ENCODE measurements at regions not wholly inside any gene's neighbourhood (a gene's known extent, or its start where the extent isn't known, plus 50 kb on each side); places are given as distances from the start of the nearest gene placed in this dataset.

DNA sequence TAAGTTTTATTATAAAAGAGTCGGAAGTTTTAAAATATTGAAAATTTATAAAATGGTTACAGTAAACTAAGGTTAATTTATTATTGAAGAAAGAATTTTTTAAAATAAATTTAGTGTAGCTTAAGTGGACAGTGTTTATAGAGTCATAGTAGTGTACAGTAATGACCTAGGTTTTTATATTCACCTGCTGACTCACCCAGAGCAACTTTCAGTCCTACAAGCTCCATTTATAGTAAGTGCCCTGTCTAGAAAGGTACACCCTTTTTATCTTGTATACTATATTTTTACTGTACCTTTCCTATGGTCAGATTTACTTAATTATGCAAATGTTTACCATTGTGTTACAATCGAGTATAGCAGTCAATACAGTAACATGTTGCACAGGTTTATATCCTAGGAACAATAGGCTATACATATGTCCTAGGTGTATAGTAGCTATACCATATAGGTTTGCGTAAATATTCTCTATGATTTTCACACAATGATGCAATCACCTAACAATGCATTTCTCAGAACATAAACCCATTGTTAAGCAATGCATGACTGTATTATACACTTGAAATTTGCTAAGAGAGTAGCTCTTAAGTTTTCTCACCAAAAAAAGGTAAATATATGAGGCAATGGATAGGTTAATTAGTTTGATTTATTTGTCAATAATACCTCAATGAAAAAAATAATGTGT, 106.9 kb upstream of the CD96 start:
- TF ChIP-seq, protein P1, sequence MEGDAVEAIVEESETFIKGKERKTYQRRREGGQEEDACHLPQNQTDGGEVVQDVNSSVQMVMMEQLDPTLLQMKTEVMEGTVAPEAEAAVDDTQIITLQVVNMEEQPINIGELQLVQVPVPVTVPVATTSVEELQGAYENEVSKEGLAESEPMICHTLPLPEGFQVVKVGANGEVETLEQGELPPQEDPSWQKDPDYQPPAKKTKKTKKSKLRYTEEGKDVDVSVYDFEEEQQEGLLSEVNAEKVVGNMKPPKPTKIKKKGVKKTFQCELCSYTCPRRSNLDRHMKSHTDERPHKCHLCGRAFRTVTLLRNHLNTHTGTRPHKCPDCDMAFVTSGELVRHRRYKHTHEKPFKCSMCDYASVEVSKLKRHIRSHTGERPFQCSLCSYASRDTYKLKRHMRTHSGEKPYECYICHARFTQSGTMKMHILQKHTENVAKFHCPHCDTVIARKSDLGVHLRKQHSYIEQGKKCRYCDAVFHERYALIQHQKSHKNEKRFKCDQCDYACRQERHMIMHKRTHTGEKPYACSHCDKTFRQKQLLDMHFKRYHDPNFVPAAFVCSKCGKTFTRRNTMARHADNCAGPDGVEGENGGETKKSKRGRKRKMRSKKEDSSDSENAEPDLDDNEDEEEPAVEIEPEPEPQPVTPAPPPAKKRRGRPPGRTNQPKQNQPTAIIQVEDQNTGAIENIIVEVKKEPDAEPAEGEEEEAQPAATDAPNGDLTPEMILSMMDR (IDR thresholded peaks at IDR 0.05; ENCODE audit: insufficient read depth, low read depth, low read length): no peak

GRCh38 chr3:111438283-111438682, 103.7 kb upstream of the CD96 start:
- TF ChIP-seq, protein P1 (IDR thresholded peaks at IDR 0.05; ENCODE audit: insufficient read depth, low read depth, low read length): no peak
- no peak overlapping the region for H3K4me3 ChIP-seq (ENCODE audit: low read depth, low read length)
- DNase-seq (ENCODE audit: low read depth): no peak

More for the DNA sequence above, 106.9 kb upstream of the CD96 start:
- H3K4me3 ChIP-seq (ENCODE audit: low read depth, low read length): no peak overlapping the region
- DNase-seq (ENCODE audit: low read depth): no peak

DNA sequence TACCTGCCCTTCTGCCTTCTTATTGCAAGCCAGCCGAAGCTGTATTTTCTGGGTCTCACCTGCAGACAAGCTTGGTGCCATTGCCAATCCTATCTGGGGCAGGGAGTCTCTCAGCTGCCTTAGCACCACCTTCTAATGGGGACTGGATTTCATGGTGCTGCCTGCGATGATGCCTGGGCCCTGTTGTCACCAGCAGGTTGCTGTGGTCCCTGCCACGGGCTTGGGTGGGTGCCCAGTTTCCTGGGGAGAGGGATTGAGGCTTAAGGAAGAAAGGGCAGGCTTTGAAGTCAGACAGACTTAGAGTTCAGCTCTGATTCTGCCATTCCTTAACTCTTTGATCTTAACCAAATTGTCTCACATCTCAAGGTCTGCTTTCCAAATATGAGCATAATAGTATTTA, 87.4 kb upstream of the CD96 start:
- TF ChIP-seq, protein P1 (IDR thresholded peaks at IDR 0.05; ENCODE audit: insufficient read depth, low read depth, low read length): no peak
- H3K4me3 ChIP-seq (ENCODE audit: low read depth, low read length): no peak overlapping the region
- no peak for DNase-seq (ENCODE audit: low read depth)

GRCh38 chr3:111465081-111465670, 76.8 kb upstream of the CD96 start:
- no peak overlapping the region for H3K4me3 ChIP-seq (ENCODE audit: low read depth, low read length)
- no peak for DNase-seq (ENCODE audit: low read depth)
- TF ChIP-seq, protein P1 (IDR thresholded peaks at IDR 0.05; ENCODE audit: insufficient read depth, low read depth, low read length): no peak

DNA sequence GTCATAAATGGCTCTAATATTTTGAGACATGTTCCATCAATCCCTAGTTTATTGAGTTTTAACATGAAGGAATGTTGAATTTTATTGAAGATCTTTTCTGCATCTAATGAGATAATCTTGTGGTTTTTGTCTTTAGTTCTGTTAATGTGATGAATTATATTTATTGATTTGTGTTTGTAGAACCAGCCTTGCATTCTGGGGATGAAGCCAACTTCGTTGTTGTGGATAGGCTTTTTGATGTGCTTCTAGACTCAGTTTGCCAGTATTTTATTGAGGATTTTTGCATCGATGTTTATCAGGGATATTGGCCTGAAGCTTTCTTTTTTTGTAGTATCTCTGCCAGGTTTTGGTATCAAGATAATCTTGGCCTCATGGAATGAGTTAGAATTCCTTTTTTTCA, 72.0 kb upstream of the CD96 start:
- TF ChIP-seq, protein P1 (IDR thresholded peaks at IDR 0.05; ENCODE audit: insufficient read depth, low read depth, low read length): no peak
- no peak overlapping the region for H3K4me3 ChIP-seq (ENCODE audit: low read depth, low read length)
- DNase-seq (ENCODE audit: low read depth): no peak

- TF ChIP-seq, protein P1 (IDR thresholded peaks at IDR 0.05; ENCODE audit: insufficient read depth, low read depth, low read length): no peak
Observed at GRCh38 chr3:111471831-111472230, 70.2 kb upstream of the CD96 start.

More at GRCh38 chr3:111471831-111472230, 70.2 kb upstream of the CD96 start:
- no peak for DNase-seq (ENCODE audit: low read depth)
- H3K4me3 ChIP-seq (ENCODE audit: low read depth, low read length): no peak overlapping the region
